ENCODE measurements at regions not wholly inside any gene's neighbourhood (a gene's known extent, or its start where the extent isn't known, plus 50 kb on each side); places are given as distances from the start of the nearest gene placed in this dataset.

DNA sequence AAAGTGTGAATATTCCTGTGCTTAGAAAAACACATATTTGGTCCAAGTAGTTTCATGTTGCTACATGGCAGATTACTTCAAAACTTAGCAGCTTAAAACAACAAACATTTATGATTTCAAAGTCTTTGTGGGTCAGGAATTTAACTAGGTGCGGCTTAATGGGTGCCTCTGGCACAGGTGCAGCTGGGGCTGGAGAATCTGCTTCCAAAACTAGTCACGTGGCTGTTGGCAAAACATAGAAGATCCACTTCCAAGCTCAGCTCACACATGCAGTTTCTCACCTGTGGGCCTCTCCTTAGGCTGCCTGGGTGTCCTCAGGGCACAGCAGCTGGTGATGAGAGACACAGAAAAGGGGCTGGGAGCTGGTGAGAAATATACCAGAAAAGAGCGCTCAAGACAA is 263.4 kb downstream of the TTLL7 start:
- DNase-seq (ENCODE audit: low read depth in 1 of 2, low spot score in 1 of 2), result no peak

DNA sequence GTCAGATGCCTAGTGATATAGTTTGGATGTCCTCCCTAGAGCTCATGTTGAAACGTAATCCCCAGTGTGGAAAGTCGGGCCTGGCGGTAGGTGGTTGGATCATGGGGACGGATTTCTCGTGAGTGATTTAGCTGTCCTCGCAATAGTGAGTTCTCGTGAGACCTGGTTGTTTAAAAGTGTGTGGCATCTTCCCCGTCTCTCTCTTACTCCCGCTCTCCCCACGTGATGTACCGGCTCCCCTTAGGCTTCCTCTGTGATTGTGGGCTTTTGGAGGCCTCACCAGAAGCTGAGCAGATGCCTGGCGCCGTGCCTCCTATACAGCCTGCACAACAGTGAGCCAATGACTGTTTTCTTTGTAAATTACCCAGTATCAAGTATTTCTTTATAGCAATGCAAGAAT is 264.5 kb downstream of the TTLL7 start:
- no peak for DNase-seq (ENCODE audit: low read depth in 1 of 2, low spot score in 1 of 2)

GRCh38 chr1:83725735-83726360 is 273.1 kb downstream of the TTLL7 start:
- no peak for DNase-seq (ENCODE audit: low read depth in 1 of 2, low spot score in 1 of 2)

- DNase-seq (ENCODE audit: low read depth in 1 of 2, low spot score in 1 of 2), result no peak
Measured at GRCh38 chr1:83718338-83718737, 280.6 kb downstream of the TTLL7 start.

DNA sequence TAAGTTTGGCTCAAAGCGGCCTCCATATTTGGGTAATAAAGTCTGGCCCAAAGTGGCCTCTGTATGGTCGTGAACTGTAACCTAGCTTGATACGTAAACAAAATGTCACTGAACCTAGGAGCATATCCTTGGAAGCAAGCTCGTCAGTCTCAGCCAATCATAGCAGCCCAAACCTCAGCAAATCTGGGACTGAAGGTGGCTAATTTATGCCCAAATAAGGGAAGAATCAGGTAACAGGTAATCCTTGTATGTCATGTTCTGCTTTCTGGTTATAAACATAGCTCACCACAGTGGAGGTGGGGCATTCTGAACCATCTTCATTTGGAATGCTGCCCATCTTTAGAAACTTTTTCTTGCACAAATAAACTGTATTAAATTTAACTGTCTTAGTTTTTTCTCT is 281.1 kb downstream of the TTLL7 start:
- DNase-seq (ENCODE audit: low read depth in 1 of 2, low spot score in 1 of 2), result no peak

GRCh38 chr1:83716641-83717040 is 282.3 kb downstream of the TTLL7 start:
- no peak for DNase-seq (ENCODE audit: low read depth in 1 of 2, low spot score in 1 of 2)

DNA sequence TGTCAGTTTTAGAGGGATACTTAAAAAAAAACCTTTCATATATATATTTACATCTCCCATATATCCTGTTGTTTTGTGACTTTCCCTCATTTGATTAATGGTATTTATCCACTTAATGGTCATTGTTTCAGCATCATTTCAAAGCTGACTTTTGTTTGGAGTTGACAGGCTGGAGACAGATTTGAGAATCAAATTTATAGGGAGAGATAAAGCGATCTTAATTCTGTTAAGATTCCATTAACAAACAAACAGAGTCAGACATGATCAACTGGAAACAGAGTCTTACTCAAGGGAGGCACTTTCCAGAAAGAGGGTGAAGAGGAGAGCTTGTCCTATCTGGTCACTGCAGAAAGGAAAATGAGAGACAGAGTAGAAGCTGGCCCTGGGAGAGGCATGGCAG is 283.4 kb downstream of the TTLL7 start:
- DNase-seq (ENCODE audit: low read depth in 1 of 2, low spot score in 1 of 2), result no peak

DNA sequence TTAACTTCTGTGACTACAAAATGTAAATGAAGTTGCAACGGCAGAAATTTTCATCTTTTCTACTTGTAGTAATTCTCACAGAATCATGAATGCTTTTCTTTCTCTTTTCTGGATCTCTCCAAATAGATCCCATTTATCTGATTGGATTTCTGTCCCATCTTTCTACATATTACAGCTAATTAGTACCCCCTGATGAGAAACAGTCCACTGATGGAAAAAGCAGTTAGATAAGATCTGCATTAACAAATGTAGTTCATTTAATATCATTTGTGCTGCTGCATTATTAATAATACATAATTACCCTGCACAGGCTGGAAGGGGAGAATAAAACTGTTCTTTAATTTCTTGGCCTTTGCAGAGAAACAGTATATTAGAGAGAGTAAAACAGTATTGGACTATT is 289.3 kb downstream of the TTLL7 start:
- DNase-seq (ENCODE audit: low read depth in 1 of 2, low spot score in 1 of 2), result no peak

DNA sequence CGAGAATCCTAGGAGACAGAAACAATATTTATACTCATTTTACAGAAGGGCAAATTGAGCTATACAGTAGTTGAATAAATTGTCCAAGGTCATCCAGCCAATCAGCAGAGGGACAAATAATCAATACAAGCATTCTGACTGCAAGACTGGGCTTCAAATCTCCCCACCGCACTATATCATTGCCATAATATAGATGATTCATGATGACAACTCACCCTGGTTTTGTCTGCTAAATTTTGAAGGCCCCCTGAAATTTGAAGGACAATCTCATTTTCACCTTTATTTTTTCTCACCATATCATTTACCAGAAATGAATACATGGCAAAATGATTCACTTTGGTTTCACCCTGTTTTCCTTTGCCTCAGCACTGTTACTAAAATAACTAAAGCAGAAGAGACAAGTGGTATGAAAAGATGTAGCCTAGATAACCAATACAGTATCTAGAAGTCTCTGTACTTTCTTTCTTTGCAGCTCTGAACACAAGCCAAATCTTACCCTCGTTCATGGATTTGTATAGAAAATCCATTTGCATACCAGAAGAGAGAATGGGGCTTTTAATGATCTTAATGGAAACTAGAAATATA is 292.5 kb downstream of the TTLL7 start:
- no peak for DNase-seq (ENCODE audit: low read depth in 1 of 2, low spot score in 1 of 2)

DNA sequence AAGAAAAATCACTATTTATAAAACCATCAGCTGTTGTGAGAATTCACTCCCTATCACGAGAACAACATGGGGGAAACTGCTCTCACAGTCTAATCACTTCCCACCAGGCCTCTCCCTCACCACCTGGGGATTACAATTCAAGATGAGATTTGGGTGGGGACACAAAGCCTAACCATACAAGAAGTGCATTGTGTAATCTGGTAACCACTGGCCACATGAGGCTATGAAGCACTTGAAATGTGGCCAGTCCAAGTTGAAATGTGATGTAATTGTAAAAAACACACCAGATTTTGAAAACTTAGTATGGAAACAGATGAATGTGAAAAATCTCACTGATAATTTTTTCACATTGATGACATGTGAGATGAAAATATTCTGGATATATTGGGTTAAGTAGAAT is 293.8 kb downstream of the TTLL7 start:
- no peak for DNase-seq (ENCODE audit: low read depth in 1 of 2, low spot score in 1 of 2)

- DNase-seq (ENCODE audit: low read depth in 1 of 2, low spot score in 1 of 2), result no peak
Measured at GRCh38 chr1:83704350-83704749, 294.6 kb downstream of the TTLL7 start.

DNA sequence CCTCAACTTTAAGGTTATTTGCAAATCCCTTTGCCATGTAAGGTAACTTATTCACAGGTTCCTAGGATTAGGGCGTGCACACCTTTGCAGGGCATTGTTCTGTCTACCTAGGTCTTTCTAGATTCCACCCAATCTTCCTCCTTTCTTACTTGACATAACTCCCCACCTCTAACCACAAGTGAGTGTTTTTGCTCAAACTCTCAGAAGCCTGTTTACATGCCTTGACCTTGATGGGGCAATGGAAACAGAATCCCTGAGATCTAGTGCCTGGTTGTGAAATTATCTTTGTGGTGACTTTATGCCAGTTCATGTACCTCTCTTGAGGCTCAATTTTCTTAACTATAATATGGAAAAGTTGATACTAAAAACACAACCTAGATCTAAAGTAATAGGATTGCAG is 296.6 kb downstream of the TTLL7 start:
- DNase-seq (ENCODE audit: low read depth in 1 of 2, low spot score in 1 of 2), result no peak

DNA sequence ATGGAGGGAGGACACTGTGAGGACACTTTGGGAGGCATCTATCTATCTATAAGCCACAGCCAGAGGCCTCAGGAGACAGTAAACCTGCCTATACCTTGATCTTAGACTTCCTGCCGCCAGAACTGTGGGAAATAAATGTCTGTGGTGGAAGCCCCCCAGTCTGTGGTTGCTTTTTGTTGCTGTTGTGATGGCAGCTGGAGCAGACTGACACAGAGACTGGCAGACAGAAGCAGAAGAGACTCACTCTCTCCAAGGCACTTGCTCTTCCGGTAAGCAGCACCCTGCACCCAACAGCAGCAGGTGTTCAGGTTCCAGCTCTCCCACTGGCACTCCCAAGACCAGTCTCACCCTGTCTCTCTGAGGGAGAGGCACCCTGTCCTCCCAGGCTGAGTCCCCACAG is 297.6 kb downstream of the TTLL7 start:
- DNase-seq (ENCODE audit: low read depth in 1 of 2, low spot score in 1 of 2), result no peak

- no peak for DNase-seq (ENCODE audit: low read depth in 1 of 2, low spot score in 1 of 2)
Measured at GRCh38 chr1:83698644-83699043, 300.3 kb downstream of the TTLL7 start.

- no peak for DNase-seq (ENCODE audit: low read depth in 1 of 2, low spot score in 1 of 2)
Measured at GRCh38 chr1:83697961-83698360, 301.0 kb downstream of the TTLL7 start.

DNA sequence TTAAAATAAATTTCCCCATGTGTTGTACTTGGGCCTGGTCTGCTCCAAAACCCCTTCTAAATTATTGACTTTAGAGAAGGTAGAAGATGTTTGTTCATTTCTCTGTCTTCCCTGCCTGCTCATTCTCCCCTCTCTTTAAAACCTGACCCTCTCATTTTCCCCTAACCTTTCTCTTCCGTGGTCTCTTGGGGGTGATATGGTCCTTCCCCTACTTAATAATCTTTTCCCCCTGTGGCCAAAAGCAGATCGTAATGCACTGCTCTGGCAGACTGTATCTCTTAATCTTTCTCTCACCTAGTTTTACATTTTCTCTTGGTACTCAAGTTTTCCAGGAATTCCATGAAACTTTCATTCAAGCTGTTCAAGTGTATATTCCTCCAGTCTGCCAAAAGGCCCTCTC is 301.7 kb downstream of the TTLL7 start:
- DNase-seq (ENCODE audit: low read depth in 1 of 2, low spot score in 1 of 2), result no peak

DNA sequence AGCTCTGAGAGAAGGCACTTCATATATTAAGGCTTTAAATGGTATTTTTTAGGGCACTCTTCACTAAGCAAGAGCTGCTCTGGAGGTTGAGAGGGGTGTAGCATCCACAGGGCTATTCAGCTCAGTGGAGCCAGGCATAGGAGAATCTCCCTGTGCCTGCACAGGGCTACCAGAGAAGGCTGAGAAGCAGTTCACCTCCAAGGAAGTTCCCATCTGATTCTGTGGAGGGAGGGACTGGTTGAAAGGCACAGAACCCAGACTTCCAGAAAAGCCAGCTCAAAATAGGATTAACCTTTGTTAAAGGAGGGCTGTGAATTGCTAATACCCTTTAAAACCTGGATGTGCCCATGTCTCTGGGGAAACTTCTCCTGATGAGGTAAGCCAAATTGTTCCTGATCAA is 304.5 kb downstream of the TTLL7 start:
- DNase-seq (ENCODE audit: low read depth in 1 of 2, low spot score in 1 of 2), result no peak

DNA sequence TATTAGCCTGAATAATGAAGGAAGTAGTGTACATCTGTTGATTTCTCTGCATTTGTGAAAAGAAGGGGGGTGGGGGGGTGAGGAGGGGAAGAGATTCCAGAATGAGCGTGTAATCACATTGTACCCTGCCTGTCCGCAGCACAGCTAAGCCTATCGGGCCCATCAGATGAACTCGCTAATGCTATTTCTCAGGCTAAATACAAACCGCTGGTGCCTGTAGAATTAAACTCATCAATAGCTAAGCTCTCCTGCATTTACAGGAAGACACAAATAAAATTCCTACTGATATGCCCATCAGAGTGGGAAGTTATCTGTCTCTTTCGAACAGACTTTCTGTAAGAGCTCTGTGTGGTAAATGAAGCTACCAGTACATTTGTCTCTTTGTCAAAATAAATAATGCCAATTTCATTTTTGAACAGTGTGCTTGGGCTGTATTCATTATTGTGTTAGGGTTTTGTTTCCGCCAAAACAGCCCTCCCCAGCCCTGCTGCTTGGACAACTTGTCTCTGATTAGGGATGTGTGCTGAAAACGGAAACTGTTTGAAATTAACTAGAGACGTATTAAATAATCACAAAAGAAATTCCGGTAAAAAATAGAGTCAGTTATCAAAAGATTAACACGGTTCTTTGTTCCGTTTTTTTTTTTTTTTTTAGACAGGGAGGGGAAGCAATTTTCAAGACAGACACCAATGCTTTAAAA is 305.4 kb downstream of the TTLL7 start:
- no peak for DNase-seq (ENCODE audit: low read depth in 1 of 2, low spot score in 1 of 2)

DNA sequence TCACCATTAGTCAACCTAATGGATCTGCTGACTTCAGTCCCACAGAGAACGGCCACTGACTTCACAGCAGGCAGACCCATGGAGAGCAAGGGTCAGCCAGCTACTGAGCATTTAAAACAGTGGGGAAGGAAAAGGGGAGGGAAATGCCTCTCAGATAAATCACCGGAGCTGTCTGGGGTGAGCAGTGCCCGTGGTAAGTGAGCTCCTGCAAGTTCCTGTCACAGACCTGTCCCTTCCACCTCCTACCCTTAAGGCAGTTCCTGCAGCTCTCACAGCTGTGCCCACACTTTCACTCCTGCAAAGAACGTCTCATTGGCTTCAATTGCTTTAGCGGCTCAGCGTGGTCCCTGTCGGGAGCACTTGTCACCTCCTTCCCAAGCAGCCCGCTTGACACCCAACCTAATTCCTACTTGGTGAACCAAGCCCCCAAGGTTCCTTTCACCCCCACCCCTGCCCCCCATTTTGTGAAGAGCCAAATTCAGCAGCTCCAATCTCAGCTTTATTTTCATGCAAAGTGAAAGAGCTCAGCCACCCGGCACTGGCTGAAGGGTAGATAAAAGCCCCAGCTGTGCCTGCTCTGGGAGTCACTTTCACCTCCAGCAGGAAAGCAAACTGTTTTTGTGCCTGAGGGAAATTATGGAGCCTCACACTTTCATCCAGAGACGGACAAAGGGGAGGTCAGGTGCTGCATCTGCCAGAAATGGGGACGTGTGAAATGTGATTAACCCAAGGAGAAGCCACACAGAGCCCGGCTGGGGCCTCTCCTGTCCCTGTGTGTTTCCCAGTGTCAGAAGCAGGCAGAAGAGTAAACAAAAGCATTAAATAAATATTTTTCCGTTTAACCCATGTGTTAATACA is 306.2 kb downstream of the TTLL7 start:
- DNase-seq (ENCODE audit: low read depth in 1 of 2, low spot score in 1 of 2), result no peak

- no peak for DNase-seq (ENCODE audit: low read depth in 1 of 2, low spot score in 1 of 2)
Measured at GRCh38 chr1:83691953-83692500, 306.9 kb downstream of the TTLL7 start.

All from activated CD4-positive, alpha-beta T cell treated with anti-CD3 and anti-CD28 coated beads, Interleukin-2, amount 50 U/mL, for 24 hours (primary cell).